ENCODE measurements at regions not wholly inside any gene's neighbourhood (a gene's known extent, or its start where the extent isn't known, plus 50 kb on each side); places are given as distances from the start of the nearest gene placed in this dataset.
"Not testable (repeated sequence)": the region's sequence is repeated elsewhere in the genome, so short reads cannot be mapped to it uniquely, and the experiment has no call there.

DNA sequence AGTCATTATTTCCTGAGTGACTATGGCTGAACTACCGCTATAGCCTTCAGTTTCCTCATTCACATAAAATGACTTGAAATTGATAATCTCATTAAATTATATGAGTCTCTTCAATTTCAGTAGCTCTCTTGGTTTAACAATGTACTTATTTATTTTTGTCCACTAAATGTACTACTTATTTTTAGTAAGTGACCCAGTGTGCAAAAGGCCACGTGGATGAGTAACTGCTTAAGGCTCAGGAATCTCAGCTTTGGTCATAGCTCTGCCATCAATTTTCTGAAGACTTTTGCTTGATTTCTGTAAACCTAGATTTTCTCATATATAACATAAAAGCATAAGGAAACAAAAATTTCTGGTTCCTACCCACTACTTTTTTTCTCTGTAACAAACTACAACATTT lies 1132.9 kb upstream of the CDH8 start:
- Mint-ChIP-seq H3K27me3 (no peaks in the 10 kb centered on the region), H3K4me3 (no peak overlapping the region), H3K36me3 (peaks cover 0 to 11% (median 2%) of the 10 kb centered on the region in 3 donors), H3K9me3 (peaks cover 10 to 54% (median 23%) of the 10 kb centered on the region in 9 donors), H3K27ac (no peak overlapping the region), H3K4me1 (no peaks in the 10 kb centered on the region)
- DNase-seq (no peak), ATAC-seq (no peak)
- POLR2A ChIA-PET: no interaction called here

DNA sequence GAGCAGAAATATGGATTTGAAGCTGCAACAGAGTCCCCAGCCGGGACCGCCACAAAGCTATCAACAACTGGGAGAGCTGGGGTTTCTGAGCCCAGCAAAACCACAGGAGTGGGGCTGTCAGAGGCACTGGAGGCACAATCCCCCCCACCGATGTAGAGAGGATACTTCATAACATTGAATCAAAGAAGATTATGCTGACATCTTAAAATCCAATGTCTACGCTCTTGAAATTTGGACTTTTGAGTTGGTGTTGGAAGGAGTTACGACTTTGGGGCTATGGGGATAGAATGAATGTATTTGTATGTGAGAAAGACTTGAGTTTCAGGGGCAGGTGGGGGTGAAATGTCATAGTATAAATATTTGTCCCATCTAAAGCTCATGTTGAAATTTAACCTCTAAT lies 1121.6 kb upstream of the CDH8 start:
- no peak for ATAC-seq
- no peak overlapping the region for H3K27ac Mint-ChIP-seq
- POLR2A ChIA-PET: no interaction called here
- no peak overlapping the region for H3K4me3 Mint-ChIP-seq
- no peaks in the 10 kb centered on the region for H3K4me1 Mint-ChIP-seq
- H3K27me3 Mint-ChIP-seq: no peaks in the 10 kb centered on the region
- H3K9me3 Mint-ChIP-seq: peaks cover 7 to 62% (median 20%) of the 10 kb centered on the region in 9 donors
- no peak for DNase-seq
- peaks cover 0 to 5% (median 0%) of the 10 kb centered on the region in 3 donors for H3K36me3 Mint-ChIP-seq

DNA sequence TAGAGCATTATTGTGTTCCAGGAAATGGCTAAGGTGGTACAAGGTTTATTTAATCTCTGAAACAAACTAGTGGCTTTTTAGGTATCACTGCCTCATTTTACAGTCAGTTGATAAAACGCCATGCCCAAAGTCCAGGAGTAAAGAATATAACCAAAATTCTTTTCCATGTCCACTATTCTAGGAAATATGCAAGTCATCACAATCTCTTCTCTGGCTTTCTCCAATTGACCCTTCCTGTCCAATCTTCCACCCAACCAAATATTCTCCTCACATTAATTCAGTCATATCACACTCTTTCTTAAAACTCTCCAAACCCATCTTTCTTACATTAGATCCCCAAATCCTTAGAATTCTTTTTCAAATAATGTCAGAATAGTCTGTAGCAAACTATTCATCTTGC lies 1110.0 kb upstream of the CDH8 start:
- Mint-ChIP-seq H3K27me3 (no peaks in the 10 kb centered on the region), H3K4me3 (no peak overlapping the region), H3K4me1 (no peaks in the 10 kb centered on the region), H3K36me3 (no peaks in the 10 kb centered on the region), H3K27ac (no peak overlapping the region), H3K9me3 (peaks cover 0 to 25% (median 11%) of the 10 kb centered on the region in 9 donors)
- ATAC-seq: no peak
- no peak for DNase-seq
- POLR2A ChIA-PET: no interaction called here

DNA sequence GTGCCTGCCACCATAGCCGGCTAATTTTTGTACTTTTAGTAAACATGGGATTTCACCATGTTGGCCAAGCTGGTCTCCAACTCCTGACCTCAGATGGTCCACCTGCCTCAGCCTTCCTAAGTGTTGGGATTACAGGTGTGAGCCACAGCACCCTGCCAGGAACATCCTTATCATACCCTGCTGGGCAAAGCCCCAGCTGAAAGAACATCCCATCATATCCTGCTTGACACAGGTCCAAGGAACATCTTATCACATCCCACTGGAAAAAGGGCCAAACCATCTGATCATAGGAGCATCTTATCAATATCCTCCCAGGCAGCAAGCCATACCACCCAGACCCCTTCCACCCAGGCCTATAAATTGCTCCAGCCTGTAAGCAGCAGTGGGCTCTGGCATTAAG lies 1109.2 kb upstream of the CDH8 start:
- Mint-ChIP-seq H3K4me1 (no peaks in the 10 kb centered on the region), H3K9me3 (peaks cover 0 to 32% (median 11%) of the 10 kb centered on the region in 9 donors), H3K27ac (no peak overlapping the region), H3K4me3 (no peak overlapping the region), H3K36me3 (no peaks in the 10 kb centered on the region), H3K27me3 (no peaks in the 10 kb centered on the region)
- ATAC-seq (no peak), DNase-seq (no peak)
- POLR2A ChIA-PET: no interaction called here

DNA sequence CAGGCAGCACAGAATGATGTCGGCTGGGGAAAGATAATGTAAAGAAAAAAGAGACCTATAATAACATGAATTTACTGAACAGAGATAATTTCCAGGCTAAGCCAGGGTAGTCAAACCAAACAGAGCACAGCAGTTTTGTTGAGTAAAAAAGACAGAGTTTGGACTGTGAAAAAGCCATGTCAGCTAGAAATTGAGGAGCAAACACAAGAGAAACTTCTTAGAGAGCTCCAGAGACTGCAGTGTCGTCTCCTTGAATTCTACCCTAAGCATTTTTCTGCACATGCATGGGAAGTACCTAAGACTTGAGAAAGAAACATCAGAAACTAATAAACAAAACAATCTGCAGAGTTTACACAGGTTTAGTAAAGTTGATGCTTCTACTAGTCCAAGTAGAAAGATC lies 1098.8 kb upstream of the CDH8 start:
- POLR2A ChIA-PET: no interaction called here

DNA sequence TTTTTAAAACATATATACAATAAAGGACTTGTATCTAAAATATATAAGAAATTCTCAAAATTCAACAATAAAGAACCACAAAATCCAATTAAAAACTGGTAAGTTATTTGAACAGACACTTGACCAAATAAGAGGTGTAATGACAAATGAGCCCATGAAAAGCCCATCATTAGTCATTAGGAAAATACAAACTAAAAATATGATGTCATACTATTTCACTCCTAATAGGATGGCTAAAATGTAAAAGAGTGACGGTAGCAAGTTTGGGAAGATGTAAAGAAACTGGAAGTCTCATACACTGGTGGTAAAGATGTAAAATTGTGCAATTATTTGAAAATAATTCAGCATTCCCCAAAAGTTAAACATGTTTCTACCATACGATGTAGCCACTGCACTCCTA lies 1095.3 kb upstream of the CDH8 start:
- Mint-ChIP-seq H3K4me3 (no peak overlapping the region), H3K27me3 (no peaks in the 10 kb centered on the region), H3K27ac (no peak overlapping the region), H3K9me3 (peaks cover 7 to 54% (median 23%) of the 10 kb centered on the region in 9 donors), H3K4me1 (no peaks in the 10 kb centered on the region), H3K36me3 (peaks cover 0 to 12% (median 0%) of the 10 kb centered on the region in 3 donors)
- DNase-seq (no peak), ATAC-seq (no peak)
- POLR2A ChIA-PET: no interaction called here

More for the DNA sequence above, 1098.8 kb upstream of the CDH8 start:
- H3K27me3 Mint-ChIP-seq: no peaks in the 10 kb centered on the region
- H3K4me3 Mint-ChIP-seq: no peak overlapping the region
- no peak for ATAC-seq
- DNase-seq: no peak
- no peaks in the 10 kb centered on the region for H3K36me3 Mint-ChIP-seq
- H3K9me3 Mint-ChIP-seq: peaks cover 4 to 42% (median 15%) of the 10 kb centered on the region in 9 donors
- H3K27ac Mint-ChIP-seq: no peak overlapping the region
- no peaks in the 10 kb centered on the region for H3K4me1 Mint-ChIP-seq

DNA sequence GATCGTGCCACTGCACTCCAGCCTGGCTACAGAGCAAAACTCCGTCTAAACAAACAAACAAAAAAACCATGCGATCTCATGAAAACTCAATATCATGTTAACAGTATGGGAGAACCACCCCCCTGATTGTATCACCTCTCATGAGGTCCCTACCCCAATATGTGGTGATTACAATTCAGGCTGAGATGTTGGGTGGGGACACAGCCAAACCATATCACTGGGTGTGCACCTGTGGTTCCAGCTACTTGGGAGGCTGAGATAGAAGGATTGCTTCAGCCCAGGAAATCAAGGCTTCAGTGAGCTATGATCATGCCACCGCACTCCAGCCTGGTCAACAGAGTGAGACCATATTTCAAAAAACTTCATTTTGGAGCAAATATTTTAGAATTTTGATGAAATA lies 1094.7 kb upstream of the CDH8 start:
- no peak for DNase-seq
- peaks cover 0 to 13% (median 0%) of the 10 kb centered on the region in 3 donors for H3K36me3 Mint-ChIP-seq
- H3K27ac Mint-ChIP-seq: no peak overlapping the region
- no peak overlapping the region for H3K4me3 Mint-ChIP-seq
- peaks cover 7 to 55% (median 28%) of the 10 kb centered on the region in 9 donors for H3K9me3 Mint-ChIP-seq
- H3K4me1 Mint-ChIP-seq: no peaks in the 10 kb centered on the region
- H3K27me3 Mint-ChIP-seq: no peaks in the 10 kb centered on the region
- POLR2A ChIA-PET: no interaction called here
- ATAC-seq: no peak

DNA sequence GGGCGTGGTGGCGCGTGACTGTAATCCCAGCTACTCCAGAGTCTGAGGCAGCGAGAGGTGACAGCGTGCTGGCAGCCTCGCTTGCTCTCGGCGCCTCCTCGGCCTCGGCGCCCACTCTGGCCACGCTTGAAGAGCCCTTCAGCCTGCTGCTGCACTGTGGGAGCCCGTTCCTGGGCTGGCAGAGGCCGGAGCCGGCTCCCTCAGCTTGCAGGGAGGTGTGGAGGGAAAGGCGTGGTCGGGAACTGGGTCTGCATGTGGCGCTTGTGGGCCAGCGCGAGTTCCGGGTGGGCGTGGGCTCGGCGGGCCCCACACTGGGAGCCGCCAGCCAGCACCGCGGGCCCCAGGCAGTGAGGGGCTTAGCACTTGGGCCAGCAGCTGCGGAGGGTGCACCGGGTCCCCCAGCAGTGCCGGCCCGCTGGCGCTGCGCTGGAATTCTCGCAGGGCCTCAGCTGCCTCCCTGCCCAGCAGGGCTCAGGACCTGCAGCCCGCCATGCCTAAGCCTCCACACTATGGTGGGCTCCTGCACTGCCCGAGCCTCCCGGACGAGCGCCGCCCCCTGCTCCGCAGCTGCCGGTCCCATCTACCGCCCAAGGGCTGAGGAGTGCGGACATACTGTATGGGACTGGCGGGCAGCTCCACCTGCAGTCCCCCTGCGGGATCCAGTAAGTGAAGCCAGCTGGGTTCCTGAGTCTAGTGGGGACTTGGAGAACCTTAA lies 1093.3 kb upstream of the CDH8 start:
- Mint-ChIP-seq H3K4me1 (no peaks in the 10 kb centered on the region), H3K4me3 (no peak overlapping the region), H3K36me3 (peaks cover 0 to 13% (median 0%) of the 10 kb centered on the region in 3 donors), H3K9me3 (peaks cover 7 to 47% (median 23%) of the 10 kb centered on the region in 9 donors), H3K27ac (no peak overlapping the region), H3K27me3 (no peaks in the 10 kb centered on the region)
- POLR2A ChIA-PET: no interaction called here
- DNase-seq (no peak), ATAC-seq (no peak)

DNA sequence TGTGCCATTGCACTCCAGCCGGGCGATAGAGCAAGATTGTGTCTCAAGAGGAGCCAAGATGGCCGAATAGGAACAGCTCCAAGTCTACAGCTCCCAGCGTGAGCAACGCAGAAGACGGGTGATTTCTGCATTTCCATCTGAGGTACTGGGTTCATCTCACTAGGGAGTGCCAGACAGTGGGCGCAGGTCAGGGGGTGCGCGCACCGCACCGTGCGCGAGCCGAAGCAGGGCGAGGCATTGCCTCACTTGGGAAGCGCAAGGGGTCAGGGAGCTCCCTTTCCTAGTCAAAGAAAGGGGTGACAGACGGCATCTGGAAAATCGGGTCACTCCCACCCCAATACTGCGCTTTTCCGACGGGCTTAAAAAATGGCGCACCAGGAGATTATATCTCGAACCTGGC lies 1083.7 kb upstream of the CDH8 start:
- H3K4me1 Mint-ChIP-seq, POLR2A ChIA-PET, H3K4me3 Mint-ChIP-seq, ATAC-seq, H3K27ac Mint-ChIP-seq, DNase-seq, H3K27me3 Mint-ChIP-seq: not testable (repeated sequence)
- Mint-ChIP-seq H3K9me3 (peaks cover 0 to 46% (median 18%) of the 10 kb centered on the region in 9 donors), H3K36me3 (peaks cover 0 to 16% (median 0%) of the 10 kb centered on the region in 3 donors)

DNA sequence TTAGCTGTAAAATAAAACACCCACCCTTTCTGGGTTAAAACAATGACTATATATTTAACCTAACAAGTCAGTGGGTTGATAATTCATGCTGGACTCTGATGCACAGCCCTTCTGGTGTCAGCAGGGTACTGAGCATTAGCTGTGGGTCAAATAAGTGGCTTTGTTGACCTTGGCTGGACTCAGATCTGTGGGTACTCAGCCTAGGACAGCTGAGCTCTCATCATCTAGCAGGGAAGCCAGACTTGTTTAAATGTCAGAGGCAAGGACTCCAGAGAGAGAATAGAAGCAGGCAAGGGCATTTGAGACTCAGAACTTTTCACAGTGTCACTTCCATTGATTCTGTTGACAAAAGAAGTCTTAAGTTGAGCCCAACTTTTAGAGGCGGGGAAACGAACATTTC lies 1063.8 kb upstream of the CDH8 start:
- H3K27ac Mint-ChIP-seq: no peak overlapping the region
- peaks cover 0 to 5% (median 0%) of the 10 kb centered on the region in 3 donors for H3K36me3 Mint-ChIP-seq
- H3K9me3 Mint-ChIP-seq: peaks cover 6 to 48% (median 20%) of the 10 kb centered on the region in 9 donors
- H3K27me3 Mint-ChIP-seq: no peaks in the 10 kb centered on the region
- no peak overlapping the region for H3K4me3 Mint-ChIP-seq
- no peaks in the 10 kb centered on the region for H3K4me1 Mint-ChIP-seq
- no peak for ATAC-seq
- POLR2A ChIA-PET: no interaction called here
- no peak for DNase-seq

DNA sequence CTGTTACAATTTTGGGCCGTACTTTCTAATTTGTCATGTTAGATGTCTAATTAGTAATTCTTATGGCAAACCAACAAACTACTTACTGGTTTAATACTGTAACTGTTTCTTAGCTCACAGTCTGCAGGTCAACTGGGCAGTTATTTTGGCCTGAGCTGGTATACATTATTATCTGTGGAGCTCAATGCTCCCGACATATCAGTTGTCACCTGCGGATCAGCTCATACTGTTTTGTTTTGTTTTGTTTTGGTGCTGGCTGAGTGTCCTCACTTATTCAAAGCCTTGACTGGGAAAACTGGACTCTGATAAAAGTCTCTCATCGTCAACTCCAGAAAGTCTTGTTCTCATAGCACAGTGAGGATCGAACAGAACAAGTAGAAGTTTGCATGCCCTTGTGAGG lies 1060.6 kb upstream of the CDH8 start:
- Mint-ChIP-seq H3K4me1 (no peaks in the 10 kb centered on the region), H3K9me3 (peaks cover 1 to 40% (median 13%) of the 10 kb centered on the region in 9 donors), H3K36me3 (peaks cover 0 to 5% (median 0%) of the 10 kb centered on the region in 3 donors), H3K4me3 (no peak overlapping the region), H3K27me3 (no peaks in the 10 kb centered on the region), H3K27ac (no peak overlapping the region)
- ATAC-seq (no peak), DNase-seq (no peak)
- POLR2A ChIA-PET: no interaction called here

DNA sequence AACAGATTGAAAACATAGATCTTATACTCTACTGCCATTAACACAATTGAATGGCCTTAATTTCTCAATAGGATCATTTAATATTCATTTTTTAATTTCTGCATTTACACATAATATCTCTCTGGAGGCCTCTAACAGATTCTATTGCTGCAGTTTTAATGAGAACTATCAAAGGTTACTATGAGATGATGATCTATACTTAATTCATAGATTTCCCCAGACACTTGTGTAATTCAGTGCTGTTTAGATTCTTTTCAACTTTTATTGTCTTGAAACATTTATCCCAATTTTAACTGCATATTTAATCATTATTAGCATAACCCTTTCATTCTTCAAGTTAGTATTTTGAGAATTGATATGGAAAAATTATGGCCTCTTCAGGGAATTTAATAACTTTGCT lies 1056.5 kb upstream of the CDH8 start:
- Mint-ChIP-seq H3K27ac (no peak overlapping the region), H3K36me3 (peaks cover 0 to 5% (median 0%) of the 10 kb centered on the region in 3 donors), H3K27me3 (no peaks in the 10 kb centered on the region), H3K4me1 (no peaks in the 10 kb centered on the region), H3K9me3 (peaks cover 3 to 42% (median 11%) of the 10 kb centered on the region in 9 donors), H3K4me3 (no peak overlapping the region)
- POLR2A ChIA-PET: no interaction called here
- no peak for ATAC-seq
- DNase-seq: no peak

DNA sequence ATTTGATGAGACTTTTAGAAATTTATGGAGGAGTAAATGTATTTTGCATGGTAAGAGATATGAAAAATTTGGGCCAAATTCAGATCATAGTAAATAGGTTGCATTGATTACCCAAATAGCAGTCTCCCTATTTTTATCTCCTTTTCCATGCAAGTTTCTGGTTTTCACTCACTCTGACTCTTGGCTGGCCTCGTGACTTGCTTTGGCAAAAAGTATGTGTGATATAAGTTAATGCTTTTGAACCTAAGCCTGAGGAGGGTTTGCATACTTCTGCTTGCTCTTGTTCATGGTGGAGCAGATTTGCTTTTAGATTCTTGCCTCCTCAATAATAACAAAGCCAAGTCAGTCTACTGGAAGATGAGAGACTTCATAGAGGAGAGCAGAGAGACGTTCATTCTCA lies 1045.9 kb upstream of the CDH8 start:
- POLR2A ChIA-PET: no interaction called here
- Mint-ChIP-seq H3K4me3 (no peak overlapping the region), H3K9me3 (peaks cover 14 to 46% (median 17%) of the 10 kb centered on the region in 9 donors), H3K27me3 (no peaks in the 10 kb centered on the region), H3K36me3 (peaks cover 0 to 10% (median 0%) of the 10 kb centered on the region in 3 donors), H3K27ac (no peak overlapping the region), H3K4me1 (no peaks in the 10 kb centered on the region)
- DNase-seq (no peak), ATAC-seq (no peak)

DNA sequence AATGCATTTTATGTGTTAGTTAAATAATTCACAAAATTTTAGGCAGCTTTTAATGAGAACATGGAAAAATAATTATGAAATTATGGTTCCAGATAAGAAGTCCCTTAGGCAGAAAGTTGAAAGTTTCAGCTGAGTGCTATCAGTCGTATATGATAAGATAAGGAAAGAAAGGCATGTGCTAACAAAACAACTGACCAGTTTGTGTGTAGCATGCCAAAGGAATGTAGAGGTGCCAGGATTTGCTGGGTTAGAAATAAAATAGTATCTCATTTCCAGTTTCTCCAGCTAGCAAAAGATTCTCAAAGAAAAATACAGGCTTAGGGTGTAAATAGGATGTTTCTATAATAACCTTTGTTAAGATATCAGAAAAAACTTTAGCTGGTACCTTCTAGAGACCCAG lies 1044.5 kb upstream of the CDH8 start:
- Mint-ChIP-seq H3K27ac (no peak overlapping the region), H3K4me3 (no peak overlapping the region), H3K27me3 (no peaks in the 10 kb centered on the region), H3K36me3 (peaks cover 0 to 10% (median 0%) of the 10 kb centered on the region in 3 donors), H3K4me1 (no peaks in the 10 kb centered on the region), H3K9me3 (peaks cover 12 to 45% (median 23%) of the 10 kb centered on the region in 9 donors)
- POLR2A ChIA-PET: no interaction called here
- ATAC-seq (no peak), DNase-seq (no peak)
